NCI-H2171 (cell line): ENCODE measurements at regions not wholly inside any gene's neighbourhood (a gene's known extent, or its start where the extent isn't known, plus 50 kb on each side); places are given as distances from the start of the nearest gene placed in this dataset.
"Not testable (repeated sequence)": the region's sequence is repeated elsewhere in the genome, so short reads cannot be mapped to it uniquely, and the experiment has no call there.

Source experiments
- DNase-seq: peaks from one replicate; lab custom pipeline; 2025; lab: John Stamatoyannopoulos, UW

DNA sequence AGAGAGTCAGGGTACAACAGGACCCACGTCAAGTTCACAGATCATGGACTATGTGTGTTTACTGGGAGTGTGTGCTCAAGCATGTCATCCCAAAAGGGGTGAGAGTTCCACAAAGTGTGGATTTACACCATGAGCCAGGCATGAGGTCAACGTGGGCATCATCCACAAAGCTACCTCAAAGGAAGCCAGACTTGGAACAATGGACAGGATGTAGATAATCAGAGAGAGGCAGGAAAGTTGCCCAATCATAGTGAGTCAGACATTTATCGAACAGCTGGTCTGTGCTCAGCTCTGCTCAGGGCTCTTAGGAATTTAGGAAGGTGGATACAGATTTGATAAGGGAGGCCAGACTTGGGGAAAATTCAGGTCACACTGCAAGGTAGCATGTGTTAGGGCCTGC, 317.2 kb upstream of the CDYL start:
- no peak for DNase-seq

DNA sequence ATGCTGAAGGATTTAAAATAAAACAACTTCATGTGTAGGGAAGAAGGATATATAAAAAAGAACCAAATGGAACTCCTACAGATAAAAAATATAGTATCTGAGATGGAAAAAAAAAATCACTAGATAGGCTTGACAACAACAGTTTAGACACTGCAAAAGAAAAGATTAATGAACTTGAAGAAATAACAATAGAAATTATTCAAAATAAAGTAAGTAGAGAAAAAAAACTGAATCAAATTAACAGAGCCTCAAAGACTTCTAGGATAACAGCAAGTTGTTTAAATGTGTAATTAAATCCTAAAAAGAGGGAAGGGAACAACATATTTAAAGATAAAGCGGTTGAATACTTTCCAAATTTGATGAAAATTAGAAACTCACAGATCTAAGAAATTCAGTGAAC, 316.3 kb upstream of the ECI2 start:
- no peak for DNase-seq

DNA sequence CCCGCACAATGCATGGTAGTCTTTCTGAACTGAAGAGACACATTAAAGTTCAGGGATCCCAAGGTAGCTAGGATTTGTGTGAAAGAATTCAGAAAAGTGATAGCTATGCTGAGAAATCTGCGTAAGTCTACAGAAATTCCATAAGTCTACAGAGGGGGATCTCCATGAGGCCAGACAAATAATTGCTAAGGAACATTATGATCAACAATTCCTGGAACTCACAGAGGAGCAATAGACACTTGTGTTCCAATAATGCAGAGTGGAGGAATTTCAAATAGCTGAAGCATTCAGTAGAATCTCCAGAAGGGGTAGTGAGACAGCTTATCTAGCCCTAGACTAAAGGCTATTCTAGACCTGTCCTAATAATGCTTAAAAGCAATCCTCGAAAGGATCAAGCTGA, 315.7 kb upstream of the ECI2 start:
- no peak for DNase-seq

DNA sequence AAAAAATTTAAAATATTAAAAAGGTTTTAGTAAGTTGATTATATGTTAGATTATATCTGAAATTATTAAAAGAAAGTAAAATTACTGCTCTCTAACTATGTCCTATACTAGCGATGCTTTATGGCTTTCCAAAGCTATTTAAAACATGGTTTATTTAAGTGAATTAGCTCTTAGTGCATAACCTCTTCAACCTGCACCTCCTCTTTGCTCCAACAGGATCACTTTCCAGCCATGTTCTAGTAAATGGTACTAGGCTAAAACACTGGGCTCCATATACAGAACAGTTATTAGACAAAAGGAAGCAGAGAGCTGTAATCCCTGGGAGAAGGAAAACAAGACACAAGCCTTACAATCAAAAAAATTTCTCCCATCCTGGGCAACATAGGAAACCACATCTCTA, 314.9 kb upstream of the ECI2 start:
- no peak for DNase-seq

DNA sequence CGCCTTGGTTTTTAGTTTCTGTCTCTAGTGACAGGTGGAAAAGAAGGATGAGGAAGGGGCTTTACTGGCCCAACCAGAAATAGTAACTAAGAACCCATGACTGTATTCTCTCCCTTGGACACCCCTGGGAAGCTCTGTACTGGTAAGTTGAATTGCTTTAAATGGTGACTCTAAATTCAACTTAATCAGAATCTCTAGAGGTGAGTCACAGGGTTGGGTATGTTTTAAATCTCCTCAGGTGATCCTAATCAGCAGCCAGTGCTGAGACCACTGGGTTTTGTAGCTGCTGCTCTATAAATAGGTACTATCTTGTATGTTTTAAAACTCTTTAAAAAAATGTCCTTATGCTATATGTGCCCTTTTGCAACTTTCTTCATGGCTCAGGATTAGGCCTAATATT, 314.0 kb upstream of the ECI2 start:
- no peak for DNase-seq

DNA sequence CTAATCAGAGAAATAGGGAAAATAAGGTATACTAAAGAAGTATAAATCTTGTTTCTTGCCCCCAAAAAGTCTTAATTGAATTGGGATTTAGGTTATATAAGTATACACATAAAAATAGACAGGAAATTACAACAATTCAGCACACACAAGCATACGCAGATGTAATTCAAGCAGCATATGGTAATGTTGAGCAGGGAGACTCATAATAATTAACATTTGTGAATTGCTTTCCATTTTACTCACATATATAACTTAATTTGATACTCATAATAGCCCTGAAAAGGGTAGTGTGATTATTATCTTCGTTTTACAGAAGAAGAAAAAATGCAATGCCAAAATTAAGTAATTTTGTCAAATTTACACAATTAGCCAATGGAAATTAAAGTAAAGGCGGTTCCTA, 313.5 kb upstream of the ECI2 start:
- DNase-seq = no peak

DNA sequence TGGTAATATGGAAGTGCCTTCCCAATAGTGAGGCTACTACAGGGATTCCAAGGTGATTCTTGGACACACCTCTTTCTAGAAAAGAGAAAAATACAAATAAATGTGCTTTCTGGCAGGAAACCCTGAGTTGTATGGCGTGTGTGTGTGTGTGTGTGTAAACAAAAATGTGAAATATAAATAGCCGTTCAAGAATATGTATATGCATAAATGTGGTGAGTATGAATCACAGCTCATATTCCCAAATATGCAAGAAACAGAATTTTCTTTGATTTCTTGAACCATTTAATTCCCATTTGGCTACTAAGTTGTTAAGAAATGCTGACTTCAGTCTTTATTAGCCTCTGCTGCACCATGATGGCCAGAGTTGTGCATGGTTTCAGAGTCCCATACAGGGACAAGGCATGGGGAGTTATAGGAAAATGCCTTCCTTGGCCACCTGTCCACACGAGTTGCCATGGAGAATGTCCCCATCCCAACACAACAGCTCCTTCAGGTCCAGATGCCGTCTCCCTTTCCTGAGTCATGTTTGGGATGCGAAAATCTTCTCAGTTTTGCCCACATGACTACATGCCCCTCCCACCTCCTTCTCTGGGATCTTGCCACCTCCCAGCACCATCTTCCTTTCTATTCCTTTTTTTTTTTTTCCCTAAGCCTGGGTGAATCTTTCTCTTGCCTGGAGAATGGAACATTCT, 312.4 kb upstream of the ECI2 start:
- no peak for DNase-seq

DNA sequence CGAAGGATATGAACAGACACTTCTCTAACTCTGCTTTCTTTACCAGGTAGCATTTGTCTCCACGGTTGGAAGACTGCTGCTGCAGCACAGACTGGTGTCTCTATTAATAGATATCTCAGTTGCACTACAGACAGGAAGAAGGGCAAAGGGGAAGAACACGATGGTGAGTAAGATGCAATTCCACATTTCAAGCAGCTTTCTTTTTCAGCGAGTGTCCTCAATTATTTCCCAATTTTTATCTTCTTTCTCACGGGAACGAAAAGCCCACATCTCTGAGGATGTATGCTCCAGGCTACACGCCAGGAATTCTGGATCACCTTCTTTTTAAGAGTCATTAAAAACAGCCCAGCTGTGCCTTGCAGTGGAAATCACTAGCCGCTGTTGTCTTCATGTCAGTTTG, 311.6 kb upstream of the ECI2 start:
- DNase-seq = no peak

DNA sequence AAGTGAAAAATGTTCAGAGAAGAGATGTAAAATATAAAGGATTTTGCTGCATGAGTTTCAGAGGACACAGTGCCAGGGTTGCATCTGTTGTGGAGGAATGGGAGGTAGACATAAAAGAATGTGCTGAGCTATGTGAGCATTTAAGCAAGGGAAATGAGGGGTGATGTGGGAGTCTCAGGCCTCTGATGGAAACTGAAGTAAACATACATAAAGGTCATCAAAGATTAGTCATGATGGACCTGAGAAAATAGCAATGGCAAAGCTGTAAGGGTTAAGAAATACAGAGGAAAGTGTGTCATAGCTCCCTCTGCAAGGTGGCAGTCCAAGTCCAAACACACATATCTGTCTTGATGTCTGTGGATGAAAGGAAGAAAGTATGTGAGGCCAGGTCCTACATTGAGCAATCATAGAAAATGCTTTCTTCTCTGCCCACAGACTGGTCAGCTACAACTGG, 306.6 kb upstream of the ECI2 start:
- DNase-seq = no peak

DNA sequence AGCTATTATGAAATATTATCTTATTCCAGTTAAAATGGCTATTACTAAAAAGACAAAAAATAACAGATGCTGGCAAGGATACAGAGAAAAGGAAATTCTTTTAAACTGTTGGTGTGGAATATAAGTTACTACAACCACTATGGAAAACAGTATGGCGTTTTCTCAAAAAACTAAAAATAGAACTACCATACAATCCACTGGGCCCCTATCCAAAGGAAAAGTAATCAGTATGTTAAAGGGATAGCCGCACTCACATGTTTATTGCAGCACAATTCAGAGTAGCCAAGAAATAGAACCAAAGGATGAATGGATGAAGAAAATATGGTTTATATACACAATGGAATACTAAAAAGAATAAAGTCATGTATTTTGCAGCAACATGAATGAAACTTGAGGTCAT, 303.8 kb upstream of the ECI2 start:
- no peak for DNase-seq

DNA sequence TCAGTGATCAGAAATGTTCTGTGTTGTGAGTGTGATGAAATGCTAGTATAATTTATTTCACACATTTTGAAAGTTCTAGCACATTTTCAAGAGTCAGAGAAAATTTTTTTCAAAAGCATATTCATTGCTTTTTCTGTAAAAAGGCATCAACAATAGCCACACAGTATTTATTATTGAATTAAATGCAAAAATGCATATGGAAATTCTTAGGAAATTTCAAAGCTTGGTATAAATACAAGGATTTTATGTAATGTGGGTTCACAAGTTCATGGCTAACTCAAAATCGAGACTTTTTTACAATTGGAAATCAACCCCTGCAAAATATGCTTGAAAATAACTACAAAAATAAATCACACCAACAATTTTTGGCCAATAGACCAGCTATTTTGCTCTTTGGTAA, 302.0 kb upstream of the ECI2 start:
- no peak for DNase-seq

DNA sequence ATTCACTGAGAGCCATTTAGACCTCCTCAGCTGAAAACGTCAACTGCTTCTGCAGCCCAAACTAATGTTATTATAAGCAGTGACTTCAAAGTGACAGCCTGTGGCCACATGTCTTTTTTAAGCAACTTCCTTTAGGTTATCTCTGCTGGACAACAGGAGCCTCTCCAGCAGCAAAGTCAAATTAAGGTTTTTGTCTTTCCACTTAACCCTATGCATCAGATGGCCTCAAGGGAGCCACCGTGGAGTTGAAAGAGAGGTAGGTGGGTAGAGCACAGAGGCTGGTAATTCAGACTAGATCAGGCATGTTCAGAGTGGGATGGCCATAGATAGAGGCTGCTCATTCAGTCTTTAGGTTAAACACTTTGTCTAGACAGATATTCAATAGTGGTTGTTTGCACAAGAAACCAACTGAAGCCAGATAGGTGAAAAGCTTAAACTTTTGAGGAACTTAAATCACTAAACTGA, 300.6 kb upstream of the ECI2 start:
- no peak for DNase-seq

DNA sequence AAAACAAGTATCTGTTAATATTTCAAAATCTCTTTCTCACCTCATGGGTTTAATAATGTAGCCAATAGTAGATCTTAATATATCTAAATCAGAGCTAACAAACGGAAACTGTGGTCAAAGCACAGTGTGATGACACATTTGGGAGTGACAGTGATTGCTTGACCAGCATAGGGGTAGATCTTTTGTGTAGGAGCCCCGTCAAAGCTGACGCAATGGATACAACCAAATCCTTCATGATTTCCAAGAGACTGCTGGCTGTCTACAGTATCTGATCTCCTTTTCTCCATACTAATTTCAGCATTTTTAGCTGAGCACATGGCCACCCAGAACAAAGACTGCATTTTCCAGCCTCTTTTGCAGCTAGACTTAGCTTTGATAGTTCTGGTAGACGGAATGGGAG, 299.3 kb upstream of the ECI2 start:
- no peak for DNase-seq

DNA sequence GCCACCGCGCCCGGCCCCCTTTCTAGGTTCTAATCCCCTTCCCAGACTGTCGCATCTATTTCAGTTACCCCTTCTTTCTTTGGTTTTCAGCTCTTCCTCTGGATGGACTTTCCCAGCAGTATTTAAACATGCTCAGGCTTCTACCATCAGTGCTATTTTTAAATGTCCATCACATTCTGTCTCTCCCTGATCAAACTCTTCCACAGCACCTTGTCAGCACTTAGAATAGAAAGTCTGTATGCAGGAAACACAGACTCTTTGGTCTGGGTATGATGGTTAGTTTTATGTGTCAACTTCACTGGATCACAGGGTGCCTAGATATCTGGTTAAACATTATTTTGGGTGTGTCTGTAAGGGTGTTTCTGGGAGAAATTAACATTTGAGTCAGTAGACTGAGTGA, 297.8 kb upstream of the ECI2 start:
- DNase-seq = no peak

DNA sequence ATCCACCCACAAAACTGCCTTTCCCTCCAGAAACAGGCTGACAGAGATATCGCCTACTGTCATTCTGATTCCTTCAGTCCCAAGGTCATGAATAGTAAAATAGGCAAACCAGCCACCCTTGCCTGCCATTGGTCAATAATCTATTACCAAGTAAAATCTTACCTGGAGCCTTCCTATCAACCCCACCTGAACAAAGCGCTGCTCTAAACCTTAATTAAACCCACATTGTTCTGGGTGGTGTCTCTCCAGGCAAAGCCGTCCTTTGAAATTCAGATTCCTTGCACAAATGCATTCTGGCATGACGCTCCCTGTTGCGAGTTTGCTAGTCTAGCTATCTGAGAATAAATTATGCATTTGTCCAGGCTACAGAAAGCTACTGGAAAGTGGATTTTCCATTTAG, 291.6 kb upstream of the ECI2 start:
- DNase-seq = no peak

DNA sequence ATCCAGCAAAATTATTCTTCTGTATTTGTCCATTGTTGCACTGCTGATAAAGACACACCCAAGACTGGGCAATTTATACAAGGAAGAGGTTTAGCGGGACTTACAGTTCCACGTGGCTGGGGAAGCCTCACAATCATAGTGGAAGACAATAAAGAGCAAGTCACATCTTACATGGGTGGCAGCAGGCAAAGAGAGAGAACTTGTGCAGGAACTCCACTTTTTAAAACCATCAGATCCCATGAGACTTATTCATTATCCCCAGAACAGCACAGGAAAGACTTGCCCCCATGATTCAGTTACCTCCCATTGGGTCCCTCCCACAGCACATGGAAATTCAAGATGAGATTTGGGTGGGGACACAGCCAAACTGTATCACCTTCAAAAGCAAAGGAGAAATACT, 286.5 kb upstream of the ECI2 start:
- DNase-seq = no peak

DNA sequence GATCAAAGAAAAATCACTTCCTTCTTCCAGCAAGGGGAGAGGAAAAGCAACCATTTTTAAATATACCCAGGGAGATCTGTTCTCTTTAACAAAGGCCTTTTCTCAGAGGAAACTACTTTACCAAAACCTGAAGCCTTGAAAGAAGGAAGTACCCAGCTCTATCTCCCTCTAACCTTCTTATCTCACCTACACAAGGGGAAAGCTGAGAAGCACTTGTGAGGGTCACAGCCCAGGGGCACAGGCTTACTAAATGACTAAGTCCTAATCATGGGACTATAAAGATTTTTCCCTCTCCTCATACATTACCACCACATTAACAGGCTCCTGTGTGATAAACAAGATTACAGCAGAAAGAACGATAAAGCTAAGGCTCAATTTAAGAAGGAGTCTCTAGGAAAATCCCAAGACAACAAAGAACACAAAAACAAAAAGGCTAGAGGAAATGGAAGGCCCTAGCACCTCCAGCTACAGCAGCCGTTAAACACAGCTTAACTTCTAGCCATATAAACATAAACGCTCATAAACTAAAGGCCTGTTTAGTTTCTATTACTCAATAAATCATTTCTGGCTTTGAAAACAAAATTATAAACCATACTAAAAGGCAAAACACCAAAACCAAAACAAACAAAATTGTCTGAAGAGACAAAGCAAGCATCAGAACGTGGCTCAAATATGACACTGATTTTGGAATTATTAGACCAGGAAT, 284.9 kb upstream of the ECI2 start:
- DNase-seq = no peak

DNA sequence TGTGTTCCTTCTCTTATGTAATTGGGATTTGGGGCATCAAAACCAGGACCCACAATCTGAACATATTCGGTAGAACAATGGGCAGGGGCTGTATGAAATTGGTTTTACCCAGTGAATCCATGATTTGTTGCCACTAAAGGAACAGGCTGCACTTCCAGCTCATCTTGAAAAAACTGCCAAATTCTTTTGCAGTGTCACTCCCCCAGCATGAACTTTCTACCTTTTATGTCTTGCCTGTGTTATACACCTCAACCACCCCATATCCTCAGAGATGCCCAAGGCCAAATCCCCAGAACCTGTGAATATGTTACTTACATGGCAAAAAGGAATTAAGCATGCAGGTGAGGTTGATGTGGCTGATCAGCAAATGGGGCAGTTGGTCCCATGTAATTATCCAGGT, 280.2 kb upstream of the ECI2 start:
- no peak for DNase-seq

DNA sequence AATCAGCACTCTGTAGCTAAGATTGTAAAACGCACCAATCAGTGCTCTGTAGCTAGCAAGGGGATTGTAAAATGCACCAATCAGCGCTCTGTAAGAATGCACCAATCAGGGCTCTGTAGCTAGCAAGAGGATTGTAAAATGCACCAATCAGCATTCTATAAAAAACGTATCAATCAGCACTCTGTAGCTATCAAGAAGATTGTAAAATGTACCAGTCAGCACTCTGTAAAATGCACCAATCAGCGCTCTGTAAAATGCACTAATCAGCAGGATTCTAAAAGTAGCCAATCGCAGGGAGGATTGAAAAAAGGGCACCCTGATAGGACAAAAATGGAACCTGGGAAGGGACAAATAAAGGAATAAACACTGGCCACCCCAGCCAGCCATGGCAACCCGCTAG, 278.7 kb upstream of the ECI2 start:
- DNase-seq = not testable (repeated sequence)

DNA sequence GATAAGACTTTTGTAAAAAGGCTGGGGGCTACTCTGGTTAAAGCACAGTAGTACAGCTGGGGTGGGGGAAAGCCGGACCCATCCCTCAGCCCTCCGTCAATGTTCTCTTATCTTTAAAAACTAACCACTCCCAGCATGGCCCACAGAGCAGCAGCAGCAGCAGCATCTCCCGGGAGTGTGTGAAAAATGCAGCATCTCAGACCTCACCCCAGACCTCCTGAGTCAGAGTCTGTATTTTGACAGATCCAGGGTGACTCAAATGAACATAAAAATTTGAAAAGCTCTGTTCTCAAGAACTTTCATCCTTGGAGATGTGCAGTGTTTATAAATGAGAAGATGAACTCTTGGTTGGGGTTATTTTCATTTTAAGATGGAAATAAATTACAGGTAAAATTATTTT, 277.7 kb upstream of the ECI2 start:
- DNase-seq = no peak

DNA sequence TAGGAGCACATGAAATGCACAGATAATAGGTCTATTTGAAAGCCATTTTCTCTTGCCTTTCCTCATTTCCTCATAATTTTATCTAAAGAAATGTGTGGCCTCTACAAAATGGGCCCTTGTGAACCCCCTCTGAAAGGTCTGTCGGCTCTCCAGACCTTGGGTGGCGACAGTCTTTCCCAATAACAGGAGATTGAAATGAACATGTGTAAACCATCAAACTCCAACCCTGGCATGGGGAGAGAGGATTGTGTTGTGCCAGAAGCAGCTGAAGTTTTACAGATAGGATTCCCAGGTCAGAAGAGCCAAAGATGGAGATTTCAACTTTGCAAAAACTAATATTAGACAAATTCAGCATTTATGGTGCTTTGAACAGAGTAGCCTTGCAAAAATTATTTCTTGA, 277.1 kb upstream of the ECI2 start:
- DNase-seq = no peak

DNA sequence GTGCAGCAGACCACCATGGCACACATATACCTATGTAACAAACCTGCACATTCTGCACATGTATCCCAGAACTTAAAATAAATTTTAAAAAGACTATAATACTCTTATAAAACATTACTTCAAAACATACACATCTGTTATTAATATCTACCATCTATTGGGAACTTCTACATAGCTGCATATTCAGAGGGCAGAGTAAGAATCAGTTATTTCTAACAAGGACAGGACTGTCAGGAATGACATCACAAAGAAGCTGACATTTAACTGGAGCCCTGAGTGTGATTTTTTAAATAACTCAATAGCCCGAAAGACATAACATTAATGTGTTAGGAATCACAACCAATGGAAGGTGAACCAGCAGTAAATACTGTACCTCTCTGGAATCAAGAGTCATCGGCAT, 276.7 kb upstream of the ECI2 start:
- DNase-seq = no peak

DNA sequence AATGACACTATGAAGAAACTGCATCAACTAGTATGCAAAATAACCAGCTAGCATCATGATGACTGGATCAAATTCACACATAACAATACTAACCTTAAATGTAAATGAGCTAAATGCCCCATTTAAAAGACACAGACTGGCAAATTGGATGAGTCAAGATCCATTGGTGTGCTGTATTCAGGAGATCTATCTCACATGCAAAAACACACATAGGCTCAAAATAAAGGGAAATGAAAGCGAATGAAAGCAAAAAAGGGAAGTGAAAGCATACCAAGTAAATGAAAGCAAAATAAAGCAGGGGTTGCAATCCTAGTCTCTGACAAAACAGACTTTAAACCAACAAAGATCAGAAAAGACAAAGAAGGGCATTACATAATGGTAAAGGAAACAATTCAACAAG, 272.3 kb upstream of the ECI2 start:
- DNase-seq = not testable (repeated sequence)

DNA sequence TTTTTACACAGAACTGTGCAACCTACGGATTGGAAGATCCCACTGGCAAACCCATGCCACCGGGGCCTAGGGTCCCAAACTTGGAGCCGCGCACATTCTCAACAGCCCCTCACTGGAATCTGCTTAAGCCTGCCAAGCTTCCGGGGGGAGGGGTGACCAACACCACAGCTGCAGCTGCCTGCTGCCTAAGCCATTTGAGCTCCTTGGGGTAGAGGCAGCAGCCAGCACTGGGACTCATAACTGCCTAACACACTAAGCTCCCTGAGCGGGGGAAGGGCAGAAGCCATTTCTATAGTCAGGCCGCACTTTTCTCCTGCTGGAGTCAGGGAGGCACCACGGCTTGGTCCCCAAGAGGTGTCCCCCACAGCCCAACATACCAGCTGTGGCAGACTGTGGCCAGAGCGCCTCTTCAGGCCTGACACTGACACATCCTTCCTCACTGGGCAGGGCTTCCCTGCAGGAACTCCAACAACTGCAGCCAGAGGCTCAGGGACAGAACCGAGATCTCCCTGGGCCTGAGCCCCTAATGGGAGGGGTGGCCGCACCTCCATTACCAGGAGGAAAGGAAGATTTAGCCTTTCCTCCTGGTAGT, 270.3 kb upstream of the ECI2 start:
- DNase-seq = no peak
